Naive thymus-derived CD4-positive, alpha-beta T cell (primary cell): ENCODE measurements at regions not wholly inside any gene's neighbourhood (a gene's known extent, or its start where the extent isn't known, plus 50 kb on each side); places are given as distances from the start of the nearest gene placed in this dataset.

ENCODE experiments used
- ATAC-seq: fragments of 150-1000 bp; cut with Tn5 transposase; 2 replicates; pipeline ENCODE4 v1.10.0; 2021; ENCODE audit warnings: mild to moderate bottlenecking, moderate library complexity
- CTCF ChIA-PET: fragments of 350-600 bp; sonication (Branson Sonifier 250); formaldehyde crosslinking; loops from one replicate; lab custom pipeline; 2021; ENCODE audit warnings: antibody characterized with exemption; lab: Charles Lee
- POLR2A ChIA-PET: fragments of 350-600 bp; sonication (Branson Sonifier 250); formaldehyde crosslinking; loops from one replicate; lab custom pipeline; 2021; ENCODE audit warnings: antibody characterized with exemption, inconsistent platforms; lab: Charles Lee
- DNase-seq, 9 donors: peaks; one replicate each; pipeline versions ENCODE4 v3.0.0 to v3.0.0-alpha.2; 2020 to 2022; ENCODE audit warnings: mixed read lengths in 1 of 9
- H3K27ac ChIP-seq: one replicate; pipeline ENCODE4 v1.7.0; 2013; ENCODE audit warnings: mild to moderate bottlenecking, low read depth, low read length, moderate library complexity
- H3K27me3 ChIP-seq, 2 donors: one replicate each; pipeline ENCODE4 v1.7.0; 2013; ENCODE audit warnings: low read length in 2 of 2, mild to moderate bottlenecking in 2 of 2, moderate library complexity in 2 of 2; ENCODE audit not compliant: control insufficient read depth in 2 of 2, insufficient read depth in 2 of 2
- H3K36me3 ChIP-seq, 3 experiments: 1 replicate in 2 of 3; 2 replicates in 1 of 3; pipeline ENCODE4 v1.7.0; 2013; ENCODE audit warnings: low read length in 3 of 3, mild to moderate bottlenecking in 3 of 3, moderate library complexity in 1 of 3; ENCODE audit not compliant: insufficient read depth in 3 of 3, control insufficient read depth in 2 of 3
- H3K4me1 ChIP-seq, 2 donors: one replicate each; pipeline ENCODE4 v1.7.0; 2013; ENCODE audit warnings: low read length in 2 of 2, mild to moderate bottlenecking in 2 of 2, moderate library complexity in 1 of 2; ENCODE audit not compliant: control insufficient read depth in 2 of 2, insufficient read depth in 2 of 2
- H3K4me3 ChIP-seq: 2 replicates; pipeline ENCODE4 v1.7.0; 2013; ENCODE audit warnings: mild to moderate bottlenecking, low read length
- H3K9me3 ChIP-seq, 3 experiments: 1 replicate in 2 of 3; 2 replicates in 1 of 3; pipeline ENCODE4 v1.7.0; 2013; ENCODE audit warnings: low read length in 3 of 3; ENCODE audit not compliant: control insufficient read depth in 2 of 3
- H3K27ac Mint-ChIP-seq, 9 donors: one replicate each; pipeline ENCODE4 v1.8.0; 2020 to 2022; ENCODE audit warnings: mixed read lengths in 9 of 9, mild to moderate bottlenecking in 8 of 9, moderate library complexity in 5 of 9, inconsistent platforms in 2 of 9
- H3K27me3 Mint-ChIP-seq, 5 donors: one replicate each; pipeline ENCODE4 v1.8.0; 2021 to 2022; ENCODE audit warnings: mixed read lengths in 5 of 5, mild to moderate bottlenecking in 1 of 5
- H3K36me3 Mint-ChIP-seq, 5 donors: one replicate each; pipeline ENCODE4 v1.8.0; 2020 to 2022; ENCODE audit warnings: mixed read lengths in 5 of 5, mild to moderate bottlenecking in 3 of 5, inconsistent platforms in 1 of 5
- H3K4me1 Mint-ChIP-seq, 7 donors: one replicate each; pipeline ENCODE4 v1.8.0; 2020 to 2022; ENCODE audit warnings: mixed read lengths in 7 of 7, mild to moderate bottlenecking in 3 of 7, inconsistent platforms in 1 of 7
- H3K4me3 Mint-ChIP-seq, 10 donors: one replicate each; pipeline ENCODE4 v1.8.0; 2020 to 2022; ENCODE audit warnings: mild to moderate bottlenecking in 10 of 10, mixed read lengths in 10 of 10, moderate library complexity in 6 of 10, inconsistent platforms in 2 of 10
- H3K9me3 Mint-ChIP-seq, 11 donors: one replicate each; pipeline ENCODE4 v1.8.0; 2020 to 2022; ENCODE audit warnings: mixed read lengths in 11 of 11, mild to moderate bottlenecking in 4 of 11, inconsistent platforms in 1 of 11, moderate library complexity in 1 of 11
- intact Hi-C, 2 donors: fragments of 100-400 bp; cut with micrococcal nuclease; formaldehyde crosslinking; loops; one replicate each; pipeline ENCODE4 v1.15.1; 2023

- Histone ChIP-seq H3K27ac (no peak overlapping the region), H3K9me3 (no peaks in the 10 kb centered on the region), H3K4me1 (no peaks in the 10 kb centered on the region), H3K36me3 (no peaks in the 10 kb centered on the region), H3K27me3 (no peaks in the 10 kb centered on the region), H3K4me3 (no peak overlapping the region)
- Mint-ChIP-seq H3K4me1 (no peaks in the 10 kb centered on the region), H3K4me3 (no peak overlapping the region), H3K9me3 (peaks cover 0 to 7% (median 2%) of the 10 kb centered on the region in 11 donors), H3K36me3 (no peaks in the 10 kb centered on the region), H3K27me3 (no peaks in the 10 kb centered on the region), H3K27ac (no peak overlapping the region)
- ChIA-PET CTCF (no interaction called here), POLR2A (no interaction called here)
- intact Hi-C loops = no loop called here
- DNase-seq = no peak
- ATAC-seq = no peak
Observed at GRCh38 chr10:52858722-52859121, 86.1 kb upstream of the MBL2 start.

GRCh38 chr10:52855546-52856325 is 83.2 kb upstream of the MBL2 start:
- Mint-ChIP-seq H3K4me1 (no peaks in the 10 kb centered on the region), H3K27me3 (no peaks in the 10 kb centered on the region), H3K9me3 (peaks cover 0 to 11% (median 0%) of the 10 kb centered on the region in 11 donors), H3K4me3 (no peak overlapping the region), H3K36me3 (no peaks in the 10 kb centered on the region), H3K27ac (no peak overlapping the region)
- H3K27me3 ChIP-seq = no peaks in the 10 kb centered on the region
- H3K4me1 ChIP-seq = no peaks in the 10 kb centered on the region
- H3K4me3 ChIP-seq = no peak overlapping the region
- no peaks in the 10 kb centered on the region for H3K36me3 ChIP-seq
- no peak for ATAC-seq
- no peak overlapping the region for H3K27ac ChIP-seq
- intact Hi-C loops = no loop called here
- no peak for DNase-seq
- POLR2A ChIA-PET = no interaction called here
- no peaks in the 10 kb centered on the region for H3K9me3 ChIP-seq
- CTCF ChIA-PET = no interaction called here

DNA sequence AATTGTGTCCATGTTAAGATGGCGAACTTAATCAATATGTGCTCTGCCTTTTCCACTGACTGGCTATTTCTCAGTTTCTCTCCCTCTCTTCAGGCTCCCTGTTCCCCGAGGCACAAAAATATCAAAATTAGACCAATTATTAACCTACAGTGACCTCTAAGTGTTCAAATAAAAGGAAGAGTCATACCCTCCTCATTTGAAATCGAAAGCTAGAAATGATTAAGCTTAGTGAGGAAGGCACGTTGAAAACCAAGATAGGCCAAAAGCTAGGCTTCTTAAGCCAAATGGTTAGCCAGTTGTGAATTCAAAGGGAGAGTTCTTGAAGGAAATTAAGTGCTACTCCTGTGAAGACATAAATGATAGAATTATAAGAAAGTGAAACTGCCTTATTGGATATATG is 81.1 kb upstream of the MBL2 start:
- ChIA-PET CTCF (no interaction called here), POLR2A (no interaction called here)
- Histone ChIP-seq H3K27me3 (no peaks in the 10 kb centered on the region), H3K36me3 (no peaks in the 10 kb centered on the region), H3K27ac (no peak overlapping the region), H3K4me1 (no peaks in the 10 kb centered on the region), H3K9me3 (no peaks in the 10 kb centered on the region), H3K4me3 (no peak overlapping the region)
- no peak for DNase-seq
- no peak overlapping the region for H3K4me3 Mint-ChIP-seq
- peaks cover 0 to 11% (median 5%) of the 10 kb centered on the region in 11 donors for H3K9me3 Mint-ChIP-seq
- H3K27ac Mint-ChIP-seq = no peak overlapping the region
- intact Hi-C loops = no loop called here
- H3K36me3 Mint-ChIP-seq = no peaks in the 10 kb centered on the region
- H3K4me1 Mint-ChIP-seq = no peaks in the 10 kb centered on the region
- no peaks in the 10 kb centered on the region for H3K27me3 Mint-ChIP-seq
- ATAC-seq = no peak

DNA sequence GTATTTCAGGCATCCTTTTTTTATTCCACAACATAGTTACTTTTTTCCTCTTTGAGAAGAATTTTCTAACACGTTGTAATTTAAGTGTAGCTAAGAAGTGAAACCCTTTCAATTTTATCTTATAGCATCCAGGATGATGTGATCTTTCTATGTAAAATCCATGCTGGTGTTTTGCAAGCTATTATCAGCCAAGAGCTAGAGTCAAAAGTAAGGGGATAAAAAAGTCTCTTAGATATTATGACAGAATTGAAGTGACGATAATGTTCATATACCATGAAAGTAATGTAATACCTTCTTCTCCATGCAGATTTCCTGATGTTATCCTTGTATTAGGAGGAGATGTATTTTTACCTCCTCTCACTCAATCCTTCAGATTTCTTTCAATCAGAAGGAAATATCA is 64.2 kb upstream of the MBL2 start:
- Histone ChIP-seq H3K9me3 (no peaks in the 10 kb centered on the region), H3K4me3 (no peak overlapping the region), H3K27ac (no peak overlapping the region), H3K36me3 (no peaks in the 10 kb centered on the region), H3K27me3 (no peaks in the 10 kb centered on the region), H3K4me1 (no peaks in the 10 kb centered on the region)
- no peak for ATAC-seq
- no peak for DNase-seq
- ChIA-PET POLR2A (no interaction called here), CTCF (no interaction called here)
- no peaks in the 10 kb centered on the region for H3K4me1 Mint-ChIP-seq
- H3K27me3 Mint-ChIP-seq = no peaks in the 10 kb centered on the region
- H3K9me3 Mint-ChIP-seq = peaks cover 0 to 39% (median 14%) of the 10 kb centered on the region in 11 donors
- no peak overlapping the region for H3K4me3 Mint-ChIP-seq
- no peak overlapping the region for H3K27ac Mint-ChIP-seq
- H3K36me3 Mint-ChIP-seq = no peaks in the 10 kb centered on the region
- intact Hi-C loops = no loop called here
